Endothelial cell of umbilical vein (primary cell): ENCODE measurements at regions not wholly inside any gene's neighbourhood (a gene's known extent, or its start where the extent isn't known, plus 50 kb on each side); places are given as distances from the start of the nearest gene placed in this dataset.

Experiments used
- BruUV-seq: library from RNA; stranded (reverse); fragments of 400-500 nt; replicated peaks from 2 replicates; lab custom pipeline; 2021; lab: Mats Ljungman, UMichigan
- CTCF ChIA-PET: fragments of 300-600, 350-600 bp; sonication (Branson Sonifier 250); formaldehyde crosslinking; loops from one replicate; lab custom pipeline; 2021; ENCODE audit warnings: antibody characterized with exemption, inconsistent platforms; lab: Charles Lee
- POLR2A ChIA-PET: fragments of 300-600, 350-600 bp; sonication (Branson Sonifier 250); formaldehyde crosslinking; loops from one replicate; lab custom pipeline; 2021; ENCODE audit warnings: antibody characterized with exemption, inconsistent platforms; lab: Charles Lee
- DNase-seq: peaks from one replicate; pipeline ENCODE4 v3.0.0-alpha.2; 2011; ENCODE audit warnings: low read depth, low spot score
- FAIRE-seq: peaks from 2 replicates; lab custom pipeline; 2011; peaks lifted over from hg19 to GRCh38; lab: Jason Lieb, UNC
- H2AFZ ChIP-seq: 2 replicates; pipeline ENCODE4 v1.6.0; 2012; ENCODE audit warnings: low read depth, low read length, control low read depth, inconsistent platforms
- H3K27ac ChIP-seq: 2 replicates; pipeline ENCODE4 v1.5.1; 2011; ENCODE audit warnings: low read depth, mild to moderate bottlenecking, control low read depth, low read length, moderate library complexity; ENCODE audit not compliant: insufficient read depth
- H3K27me3 ChIP-seq, 2 experiments: 2 replicates each; pipeline versions ENCODE4 v1.6.0 to v1.6.1; 2011; ENCODE audit warnings: low read length in 2 of 2, mixed read lengths in 1 of 2; ENCODE audit not compliant: control insufficient read depth in 2 of 2, insufficient read depth in 2 of 2
- H3K36me3 ChIP-seq, 2 experiments: 2 replicates in 1 of 2; 3 replicates in 1 of 2; pipeline ENCODE4 v1.5.1; 2011; ENCODE audit warnings: low read length in 2 of 2, mild to moderate bottlenecking in 1 of 2, moderate library complexity in 1 of 2; ENCODE audit not compliant: control insufficient read depth in 2 of 2, insufficient read depth in 2 of 2; ENCODE audit errors: extremely low read depth in 1 of 2
- H3K4me1 ChIP-seq: 3 replicates; pipeline ENCODE4 v1.5.1; 2011; ENCODE audit warnings: mild to moderate bottlenecking, low read length; ENCODE audit not compliant: control insufficient read depth, insufficient read depth; ENCODE audit errors: extremely low read depth
- H3K4me2 ChIP-seq: 2 replicates; pipeline ENCODE4 v1.6.1; 2011; ENCODE audit warnings: low read length, control low read depth, mixed read lengths; ENCODE audit not compliant: insufficient read depth
- H3K4me3 ChIP-seq, 3 experiments: fragments of 200-600 bp in 1 of 3; sonication (generic), shearing (Covaris generic) in 1 of 3; replicated peaks in 1 of 3; 2 replicates each; pipeline ENCODE4 v1.5.1; 2011 to 2016; ENCODE audit warnings: control low read depth in 3 of 3, low read length in 3 of 3, mild to moderate bottlenecking in 2 of 3, inconsistent platforms in 1 of 3, low read depth in 1 of 3, moderate library complexity in 1 of 3; ENCODE audit not compliant: insufficient read depth in 1 of 3
- H3K79me2 ChIP-seq: 2 replicates; pipeline ENCODE4 v1.6.0; 2012; ENCODE audit warnings: low read length, inconsistent platforms; ENCODE audit not compliant: control insufficient read depth, insufficient read depth
- H3K9ac ChIP-seq: replicated peaks from 2 replicates; pipeline ENCODE3; 2011; ENCODE audit warnings: low read length, control low read depth; ENCODE audit not compliant: insufficient read depth; ENCODE audit errors: extremely low read depth
- H3K9me1 ChIP-seq: replicated peaks from 3 replicates; pipeline ENCODE4 v1.6.0; 2011; ENCODE audit warnings: mild to moderate bottlenecking, low read length; ENCODE audit not compliant: control insufficient read depth, insufficient read depth; ENCODE audit errors: extremely low read depth
- H3K9me3 ChIP-seq: replicated peaks from 2 replicates; pipeline ENCODE4 v1.5.1; 2012; ENCODE audit warnings: low read length, inconsistent platforms; ENCODE audit not compliant: control insufficient read depth, insufficient read depth
- H4K20me1 ChIP-seq: replicated peaks from 2 replicates; pipeline ENCODE3; 2011; ENCODE audit warnings: mild to moderate bottlenecking, low read length; ENCODE audit not compliant: control insufficient read depth, insufficient read depth; ENCODE audit errors: extremely low read depth
- EZH2 ChIP-seq: IDR thresholded peaks from 2 replicates; pipeline ENCODE4 v1.6.1; 2012; ENCODE audit warnings: borderline replicate concordance, low read depth, mild to moderate bottlenecking, moderate library complexity, low read length, inconsistent platforms; ENCODE audit not compliant: severe bottlenecking
- FOS ChIP-seq: IDR thresholded peaks from 2 replicates; pipeline ENCODE4 v1.6.1; 2011; ENCODE audit warnings: mild to moderate bottlenecking, low read length, moderate library complexity, borderline replicate concordance; ENCODE audit not compliant: insufficient read depth
- GATA2 ChIP-seq: IDR thresholded peaks from 2 replicates; pipeline ENCODE4 v1.7.0; 2011; ENCODE audit warnings: low read depth, mild to moderate bottlenecking, moderate library complexity, mixed read lengths, low read length; ENCODE audit not compliant: insufficient read length, insufficient read depth
- JUN ChIP-seq: IDR thresholded peaks from 2 replicates; pipeline ENCODE4 v1.6.1; 2011; ENCODE audit warnings: borderline replicate concordance, low read depth; ENCODE audit not compliant: insufficient read length, insufficient read depth
- MAX ChIP-seq: IDR thresholded peaks from 2 replicates; pipeline ENCODE4 v1.6.1; 2011; ENCODE audit not compliant: insufficient read depth, insufficient read length
- MYC ChIP-seq: IDR thresholded peaks from one replicate; pipeline ENCODE4 v1.6.1; 2011; ENCODE audit warnings: mild to moderate bottlenecking, low read depth, low read length
- POLR2A ChIP-seq: IDR thresholded peaks from 2 replicates; pipeline ENCODE4 v1.6.1; 2012; ENCODE audit warnings: low read depth, mild to moderate bottlenecking, control low read depth, low read length
- POLR2AphosphoS5 ChIP-seq: IDR thresholded peaks from 2 replicates; pipeline ENCODE4 v1.6.1; 2012; ENCODE audit warnings: low read depth, mild to moderate bottlenecking, control low read depth, low read length, moderate library complexity; ENCODE audit not compliant: insufficient read depth
- dilution Hi-C: fragments of 300-500 bp; cut with MboI; formaldehyde crosslinking; loops from one replicate; pipeline ENCODE4 v1.15.0; 2019; ENCODE audit warnings: low sequenced_read_pairs; ENCODE audit not compliant: extremely low pct_ligation_motif_present
- intact Hi-C: fragments of 100-400 bp; cut with micrococcal nuclease; formaldehyde crosslinking; loops from one replicate; pipeline ENCODE4 v1.10.0; 2022
- TF ChIP-seq, protein P1 (sequence below), 2 donors: IDR thresholded peaks; 1 replicate in 1 of 2; 2 replicates in 1 of 2; pipeline ENCODE4 v1.5.1; 2011; ENCODE audit warnings: low read length in 2 of 2, mild to moderate bottlenecking in 2 of 2, moderate library complexity in 2 of 2, control low read depth in 1 of 2, inconsistent platforms in 1 of 2, low read depth in 1 of 2; ENCODE audit not compliant: insufficient read depth in 1 of 2; ENCODE audit errors: extremely low read depth in 1 of 2

GRCh38 chr10:44263771-44264170, 121.1 kb downstream of the CXCL12 start:
- POLR2A ChIA-PET, result no interaction called here
- dilution Hi-C loops, result no loop called here
- intact Hi-C loops, result no loop called here
- Histone ChIP-seq H3K79me2 (no peaks in the 10 kb centered on the region), H3K27me3 (no peaks in the 10 kb centered on the region), H4K20me1 (no peaks in the 10 kb centered on the region), H3K4me3 (no peak overlapping the region), H3K9me3 (peaks cover 1% of the 10 kb centered on the region), H3K4me1 (no peaks in the 10 kb centered on the region), H3K4me2 (no peak overlapping the region), H3K27ac (no peak overlapping the region), H2AFZ (no peak overlapping the region), H3K9ac (no peak overlapping the region), H3K9me1 (no peaks in the 10 kb centered on the region), H3K36me3 (no peaks in the 10 kb centered on the region)
- no peak for FAIRE-seq
- no peak for DNase-seq
- no TSS peak for BruUV-seq
- CTCF ChIA-PET, result no interaction called here
- TF ChIP-seq POLR2AphosphoS5 (no peak), MYC (no peak), POLR2A (no peak)

GRCh38 chr10:44262551-44263251, 122.2 kb downstream of the CXCL12 start:
- H3K36me3 ChIP-seq, result no peaks in the 10 kb centered on the region
- POLR2A ChIA-PET, result no interaction called here
- H4K20me1 ChIP-seq, result no peaks in the 10 kb centered on the region
- no peak overlapping the region for H3K9ac ChIP-seq
- TF ChIP-seq GATA2 (no peak), MAX (no peak), POLR2AphosphoS5 (no peak), FOS (no peak), POLR2A (no peak), MYC (no peak), EZH2 (no peak), JUN (no peak)
- TF ChIP-seq, protein P1, sequence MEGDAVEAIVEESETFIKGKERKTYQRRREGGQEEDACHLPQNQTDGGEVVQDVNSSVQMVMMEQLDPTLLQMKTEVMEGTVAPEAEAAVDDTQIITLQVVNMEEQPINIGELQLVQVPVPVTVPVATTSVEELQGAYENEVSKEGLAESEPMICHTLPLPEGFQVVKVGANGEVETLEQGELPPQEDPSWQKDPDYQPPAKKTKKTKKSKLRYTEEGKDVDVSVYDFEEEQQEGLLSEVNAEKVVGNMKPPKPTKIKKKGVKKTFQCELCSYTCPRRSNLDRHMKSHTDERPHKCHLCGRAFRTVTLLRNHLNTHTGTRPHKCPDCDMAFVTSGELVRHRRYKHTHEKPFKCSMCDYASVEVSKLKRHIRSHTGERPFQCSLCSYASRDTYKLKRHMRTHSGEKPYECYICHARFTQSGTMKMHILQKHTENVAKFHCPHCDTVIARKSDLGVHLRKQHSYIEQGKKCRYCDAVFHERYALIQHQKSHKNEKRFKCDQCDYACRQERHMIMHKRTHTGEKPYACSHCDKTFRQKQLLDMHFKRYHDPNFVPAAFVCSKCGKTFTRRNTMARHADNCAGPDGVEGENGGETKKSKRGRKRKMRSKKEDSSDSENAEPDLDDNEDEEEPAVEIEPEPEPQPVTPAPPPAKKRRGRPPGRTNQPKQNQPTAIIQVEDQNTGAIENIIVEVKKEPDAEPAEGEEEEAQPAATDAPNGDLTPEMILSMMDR (IDR thresholded peaks at IDR 0.05; ENCODE audit: extremely low read depth in 1 of 2, insufficient read depth in 1 of 2, low read depth in 1 of 2, low read length in 2 of 2), result no peak
- FAIRE-seq, result no peak
- DNase-seq, result no peak
- intact Hi-C loops, result no loop called here
- H3K27ac ChIP-seq, result no peak overlapping the region
- H3K9me1 ChIP-seq, result no peaks in the 10 kb centered on the region
- no peaks in the 10 kb centered on the region for H3K4me1 ChIP-seq
- CTCF ChIA-PET, result no interaction called here
- no peak overlapping the region for H3K4me2 ChIP-seq
- H3K27me3 ChIP-seq, result no peaks in the 10 kb centered on the region
- dilution Hi-C loops, result no loop called here
- H3K9me3 ChIP-seq, result peaks cover 1% of the 10 kb centered on the region
- H3K79me2 ChIP-seq, result no peaks in the 10 kb centered on the region
- BruUV-seq, result no TSS peak
- H3K4me3 ChIP-seq, result no peak overlapping the region
- no peak overlapping the region for H2AFZ ChIP-seq
